Thyroid gland (tissue), 4 donors: ENCODE measurements at regions not wholly inside any gene's neighbourhood (a gene's known extent, or its start where the extent isn't known, plus 50 kb on each side); places are given as distances from the start of the nearest gene placed in this dataset.

Experiments used
- DNase-seq, 2 donors: peaks; one replicate each; pipeline ENCODE4 v3.0.0-alpha.2; 2019
- H3K27ac ChIP-seq, 3 donors: fragments of 200-600 bp; sonication (generic); 1 replicate in 2 of 3; 2 replicates in 1 of 3; pipeline ENCODE4 v1.5.1; 2016 to 2019; ENCODE audit warnings: mild to moderate bottlenecking in 1 of 3, moderate library complexity in 1 of 3
- H3K27me3 ChIP-seq: fragments of 200-600 bp; sonication (generic); one replicate; pipeline ENCODE4 v1.5.1; 2019
- H3K36me3 ChIP-seq, 2 donors: fragments of 200-600 bp; sonication (generic); one replicate each; pipeline ENCODE4 v1.5.1; 2016 to 2019
- H3K4me1 ChIP-seq, 2 donors: fragments of 200-600 bp; sonication (generic); one replicate each; pipeline ENCODE4 v1.5.1; 2017 to 2019
- H3K4me3 ChIP-seq, 3 donors: fragments of 200-600 bp; sonication (generic); replicated peaks in 1 of 3; 1 replicate in 2 of 3; 2 replicates in 1 of 3; pipeline ENCODE4 v1.5.1; 2016; ENCODE audit warnings: mild to moderate bottlenecking in 1 of 3
- H3K9me3 ChIP-seq: fragments of 200-600 bp; sonication (generic); one replicate; pipeline ENCODE4 v1.5.1; 2017
- POLR2A ChIP-seq, 2 donors: fragments of 450-650 bp; IDR thresholded peaks; one replicate each; pipeline ENCODE4 v1.6.1; 2017; ENCODE audit warnings: antibody characterized with exemption in 2 of 2, mild to moderate bottlenecking in 2 of 2, moderate library complexity in 1 of 2
- WGBS, 2 donors: methylation state at CpG; one replicate each; pipeline ENCODE4 v1.1.5; 2017; 5-methylcytosine and 5-hydroxymethylcytosine counted together
- intact Hi-C: fragments of 100-400 bp; cut with DNase I; formaldehyde crosslinking; loops from one replicate; pipeline ENCODE4 v1.15.1; 2023
- TF ChIP-seq, protein P1 (sequence below), 6 experiments: fragments of 200-600 bp in 3 of 6; fragments of 450-650 bp in 3 of 6; sonication (generic) in 3 of 6; IDR thresholded peaks; one replicate each; pipeline ENCODE4 v1.5.1; 2016 to 2019; ENCODE audit warnings: antibody characterized with exemption in 6 of 6, mild to moderate bottlenecking in 2 of 6, inconsistent platforms in 1 of 6, moderate library complexity in 1 of 6

DNA sequence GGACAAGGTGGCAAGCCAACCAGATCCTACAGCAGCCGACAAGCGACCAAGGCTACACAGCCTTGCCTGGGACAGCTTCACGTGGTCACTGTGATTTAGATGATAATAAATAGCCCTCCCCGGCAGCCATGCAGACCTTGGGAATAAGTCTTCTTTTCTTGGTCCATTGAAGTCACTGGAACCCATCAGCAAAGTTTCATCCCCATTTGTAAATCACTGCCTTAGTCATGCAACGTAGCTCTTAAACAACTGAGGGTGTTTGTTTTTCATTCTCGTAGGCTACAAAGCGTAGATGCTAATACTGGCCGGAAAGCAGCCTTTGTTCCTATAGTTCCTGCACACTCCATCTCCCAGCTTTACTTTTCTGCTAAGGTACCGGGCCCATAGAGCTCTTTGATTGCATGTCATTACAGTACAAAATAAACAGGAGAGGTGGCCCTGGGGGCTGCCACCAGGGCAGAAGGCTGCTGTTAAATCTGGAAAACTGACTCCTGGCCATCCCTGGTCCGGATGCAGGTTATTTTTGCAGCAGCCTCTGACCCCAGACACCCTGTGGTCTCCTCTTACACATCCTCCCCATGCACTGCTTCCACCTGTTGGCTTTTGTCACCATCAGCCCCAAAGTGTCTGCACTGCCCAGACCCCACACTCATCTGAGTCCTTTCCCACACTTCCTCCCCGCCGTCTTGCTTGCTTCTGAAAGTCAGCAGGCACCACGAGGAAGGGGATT, 105.5 kb downstream of the TOMM20 start:
- intact Hi-C loops, result no loop called here
- WGBS, 2 donors, result 88% methylated on average over 13 of the region's 13 CpGs
- TF ChIP-seq, protein P1, sequence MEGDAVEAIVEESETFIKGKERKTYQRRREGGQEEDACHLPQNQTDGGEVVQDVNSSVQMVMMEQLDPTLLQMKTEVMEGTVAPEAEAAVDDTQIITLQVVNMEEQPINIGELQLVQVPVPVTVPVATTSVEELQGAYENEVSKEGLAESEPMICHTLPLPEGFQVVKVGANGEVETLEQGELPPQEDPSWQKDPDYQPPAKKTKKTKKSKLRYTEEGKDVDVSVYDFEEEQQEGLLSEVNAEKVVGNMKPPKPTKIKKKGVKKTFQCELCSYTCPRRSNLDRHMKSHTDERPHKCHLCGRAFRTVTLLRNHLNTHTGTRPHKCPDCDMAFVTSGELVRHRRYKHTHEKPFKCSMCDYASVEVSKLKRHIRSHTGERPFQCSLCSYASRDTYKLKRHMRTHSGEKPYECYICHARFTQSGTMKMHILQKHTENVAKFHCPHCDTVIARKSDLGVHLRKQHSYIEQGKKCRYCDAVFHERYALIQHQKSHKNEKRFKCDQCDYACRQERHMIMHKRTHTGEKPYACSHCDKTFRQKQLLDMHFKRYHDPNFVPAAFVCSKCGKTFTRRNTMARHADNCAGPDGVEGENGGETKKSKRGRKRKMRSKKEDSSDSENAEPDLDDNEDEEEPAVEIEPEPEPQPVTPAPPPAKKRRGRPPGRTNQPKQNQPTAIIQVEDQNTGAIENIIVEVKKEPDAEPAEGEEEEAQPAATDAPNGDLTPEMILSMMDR (IDR thresholded peaks at IDR 0.05), result no peak
- no peak for TF ChIP-seq POLR2A (IDR thresholded peaks at IDR 0.05)
- no peak for DNase-seq
- Histone ChIP-seq H3K4me1 (peaks cover 11 to 25% of the 10 kb centered on the region in 2 donors), H3K27me3 (no peaks in the 10 kb centered on the region), H3K36me3 (no peaks in the 10 kb centered on the region), H3K9me3 (no peaks in the 10 kb centered on the region), H3K4me3 (no peak overlapping the region), H3K27ac (peak overlapping the region in 1 of 3 donors; percentile 47)

DNA sequence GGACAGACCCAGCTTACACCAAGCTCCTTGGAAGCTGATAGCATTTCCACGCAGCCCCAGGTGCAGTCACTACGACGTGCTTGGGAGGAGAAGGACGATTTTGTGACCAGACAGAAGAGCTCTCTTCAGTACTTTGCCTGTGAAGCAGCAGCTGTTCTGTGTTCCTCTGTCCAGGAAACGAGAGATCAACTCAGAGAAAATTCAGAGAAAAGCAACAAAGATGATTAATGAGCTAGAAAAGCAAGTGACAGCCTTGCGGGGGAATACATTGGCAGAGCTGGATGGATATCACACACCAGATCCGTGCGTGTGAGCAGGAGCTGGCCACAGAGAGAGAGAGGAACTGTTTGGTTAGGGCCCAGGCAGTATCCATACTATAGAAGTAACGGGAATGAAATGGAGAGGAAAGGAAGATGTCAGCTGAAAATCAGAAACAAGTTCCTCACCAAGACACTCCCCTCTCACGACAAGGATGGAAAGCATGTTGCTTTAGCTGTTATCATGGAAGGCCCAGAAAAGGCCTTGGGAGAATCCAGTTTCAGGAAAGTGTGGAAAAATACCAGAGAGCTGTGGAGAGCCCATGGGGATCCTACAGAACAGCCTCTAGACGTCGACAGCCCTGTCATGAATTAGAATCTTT, 106.2 kb downstream of the TOMM20 start:
- Histone ChIP-seq H3K4me3 (no peak overlapping the region), H3K4me1 (peaks cover 11 to 25% of the 10 kb centered on the region in 2 donors), H3K27ac (peak overlapping the region in 2 of 3 donors; percentile 47 to 58), H3K36me3 (no peaks in the 10 kb centered on the region), H3K27me3 (no peaks in the 10 kb centered on the region), H3K9me3 (no peaks in the 10 kb centered on the region)
- no peak for TF ChIP-seq POLR2A (IDR thresholded peaks at IDR 0.05)
- TF ChIP-seq, protein P1 (IDR thresholded peaks at IDR 0.05), result no peak
- intact Hi-C loops, result no loop called here
- no peak for DNase-seq
- WGBS, 2 donors, result 59 to 67% methylated on average over 12 of the region's 12 CpGs

DNA sequence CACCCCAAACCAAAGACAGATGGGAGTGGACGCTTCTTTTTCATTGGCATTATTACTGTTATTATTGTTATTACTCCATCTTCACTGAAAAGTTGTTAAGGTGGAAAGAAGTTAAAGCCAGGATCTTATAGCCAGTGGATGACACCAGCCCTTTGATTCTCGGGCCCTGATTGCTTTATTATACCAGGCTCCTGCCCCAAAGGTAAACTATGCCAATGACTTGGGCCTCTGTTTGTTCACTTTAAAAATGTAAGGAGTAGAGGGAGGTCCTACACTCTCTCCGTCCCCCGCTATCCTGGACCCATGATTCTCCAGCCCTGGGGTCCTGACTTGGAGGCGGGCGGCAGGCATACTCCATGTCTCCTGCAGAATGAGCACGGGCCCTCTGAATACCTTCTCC, 106.8 kb downstream of the TOMM20 start:
- intact Hi-C loops, result no loop called here
- TF ChIP-seq, protein P1 (IDR thresholded peaks at IDR 0.05), result no peak
- TF ChIP-seq POLR2A (IDR thresholded peaks at IDR 0.05), result no peak
- Histone ChIP-seq H3K36me3 (no peaks in the 10 kb centered on the region), H3K9me3 (no peaks in the 10 kb centered on the region), H3K27me3 (no peaks in the 10 kb centered on the region), H3K4me1 (peaks cover 11 to 27% of the 10 kb centered on the region in 2 donors), H3K27ac (peak overlapping the region in 2 of 3 donors; percentile 47 to 58), H3K4me3 (no peak overlapping the region)
- 80 to 96% methylated on average over 7 of the region's 7 CpGs for WGBS, 2 donors
- no peak for DNase-seq

DNA sequence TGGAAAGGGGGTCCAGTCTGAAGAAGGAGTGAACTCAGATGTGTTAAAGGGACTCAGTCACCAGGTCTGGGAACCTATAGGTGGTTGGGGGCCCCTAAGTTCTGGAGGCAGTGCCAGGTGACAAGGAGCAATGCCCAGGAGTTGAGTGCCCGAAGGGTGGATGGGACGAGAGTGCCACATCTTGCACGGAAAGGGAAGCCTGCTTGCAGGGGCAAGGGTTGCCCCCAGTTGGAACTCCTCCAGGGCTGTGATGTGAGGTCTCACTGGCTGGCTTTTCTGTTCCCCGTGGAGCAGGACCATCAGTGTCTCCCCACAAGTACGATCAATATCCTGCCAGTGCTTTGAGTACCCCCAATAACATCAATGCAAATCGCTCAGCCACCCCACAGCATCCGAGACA, 107.3 kb downstream of the TOMM20 start:
- no peak overlapping the region for H3K4me3 ChIP-seq
- DNase-seq, result no peak
- no peak overlapping the region for H3K27ac ChIP-seq
- H3K4me1 ChIP-seq, result peaks cover 11 to 32% of the 10 kb centered on the region in 2 donors
- no peaks in the 10 kb centered on the region for H3K27me3 ChIP-seq
- H3K9me3 ChIP-seq, result no peaks in the 10 kb centered on the region
- intact Hi-C loops, result no loop called here
- TF ChIP-seq POLR2A (IDR thresholded peaks at IDR 0.05), result no peak
- TF ChIP-seq, protein P1 (IDR thresholded peaks at IDR 0.05), result no peak
- WGBS, 2 donors, result 96 to 98% methylated on average over 7 of the region's 7 CpGs
- H3K36me3 ChIP-seq, result no peaks in the 10 kb centered on the region

DNA sequence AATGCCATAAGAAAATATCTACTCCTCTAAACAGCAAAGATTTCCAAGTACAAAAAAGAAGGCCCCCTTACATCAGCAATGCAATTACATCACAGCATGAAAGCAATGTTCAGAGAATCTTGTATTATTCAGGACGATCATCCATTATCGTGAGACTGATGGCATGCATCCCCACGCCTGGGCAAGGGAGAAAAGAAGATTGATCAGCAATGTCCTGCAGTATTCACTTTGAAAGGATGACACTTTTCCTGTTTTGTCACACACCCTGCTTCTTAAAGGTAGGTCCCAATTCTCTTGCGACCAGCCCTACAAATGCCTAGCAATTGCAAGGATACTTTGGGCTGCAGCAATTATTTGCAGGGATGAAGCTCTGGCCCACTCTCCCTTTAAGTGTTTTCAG, 108.7 kb downstream of the TOMM20 start:
- Histone ChIP-seq H3K27me3 (no peaks in the 10 kb centered on the region), H3K27ac (no peak overlapping the region), H3K36me3 (no peaks in the 10 kb centered on the region), H3K4me3 (no peak overlapping the region), H3K4me1 (peaks cover 13 to 39% of the 10 kb centered on the region in 2 donors), H3K9me3 (no peaks in the 10 kb centered on the region)
- no peak for DNase-seq
- TF ChIP-seq POLR2A (IDR thresholded peaks at IDR 0.05), result no peak
- TF ChIP-seq, protein P1 (IDR thresholded peaks at IDR 0.05), result no peak
- 94 to 97% methylated on average over 4 of the region's 4 CpGs for WGBS, 2 donors
- intact Hi-C loops, result no loop called here
